Memory B cell (primary cell): ENCODE measurements at regions not wholly inside any gene's neighbourhood (a gene's known extent, or its start where the extent isn't known, plus 50 kb on each side); places are given as distances from the start of the nearest gene placed in this dataset.
"Not testable (repeated sequence)": the region's sequence is repeated elsewhere in the genome, so short reads cannot be mapped to it uniquely, and the experiment has no call there.

Experiments used
- ATAC-seq: fragments of 150-1000 bp; cut with Tn5 transposase; 2 replicates; pipeline ENCODE4 v1.10.0; 2021; ENCODE audit warnings: low read depth, mild to moderate bottlenecking, moderate library complexity
- DNase-seq, 2 donors: peaks; one replicate each; pipeline ENCODE4 v3.0.0; 2022; ENCODE audit warnings: low spot score in 2 of 2
- H3K27ac Mint-ChIP-seq: one replicate; pipeline ENCODE4 v1.8.0; 2022; ENCODE audit warnings: mild to moderate bottlenecking, moderate library complexity, mixed read lengths
- H3K27me3 Mint-ChIP-seq: one replicate; pipeline ENCODE4 v1.8.0; 2022; ENCODE audit warnings: mixed read lengths
- H3K36me3 Mint-ChIP-seq: one replicate; pipeline ENCODE4 v1.8.0; 2022; ENCODE audit warnings: mild to moderate bottlenecking, mixed read lengths
- H3K4me1 Mint-ChIP-seq: one replicate; pipeline ENCODE4 v1.8.0; 2022; ENCODE audit warnings: mixed read lengths
- H3K4me3 Mint-ChIP-seq: one replicate; pipeline ENCODE4 v1.8.0; 2022; ENCODE audit warnings: mild to moderate bottlenecking, moderate library complexity, mixed read lengths
- H3K9me3 Mint-ChIP-seq: one replicate; pipeline ENCODE4 v1.8.0; 2022; ENCODE audit warnings: mixed read lengths

GRCh38 chr4:34432706-34433105, 1811.6 kb downstream of the ARAP2 start:
- no peak for ATAC-seq
- Mint-ChIP-seq H3K4me1 (no peaks in the 10 kb centered on the region), H3K4me3 (no peak overlapping the region), H3K27me3 (no peaks in the 10 kb centered on the region), H3K9me3 (peaks cover 1% of the 10 kb centered on the region), H3K36me3 (no peaks in the 10 kb centered on the region), H3K27ac (no peak overlapping the region)
- DNase-seq = no peak

- H3K27me3 Mint-ChIP-seq, H3K27ac Mint-ChIP-seq, H3K9me3 Mint-ChIP-seq, DNase-seq, H3K4me1 Mint-ChIP-seq, H3K4me3 Mint-ChIP-seq, ATAC-seq, H3K36me3 Mint-ChIP-seq: not testable (repeated sequence)
These were observed 1809.9 kb downstream of the ARAP2 start for GRCh38 chr4:34434377-34434776.

GRCh38 chr4:34464196-34464595, 1780.1 kb downstream of the ARAP2 start:
- ATAC-seq (no peak), DNase-seq (no peak)
- H3K27ac Mint-ChIP-seq = no peak overlapping the region
- H3K27me3 Mint-ChIP-seq = no peaks in the 10 kb centered on the region
- no peaks in the 10 kb centered on the region for H3K36me3 Mint-ChIP-seq
- peaks cover 6% of the 10 kb centered on the region for H3K9me3 Mint-ChIP-seq
- H3K4me3 Mint-ChIP-seq = no peak overlapping the region
- H3K4me1 Mint-ChIP-seq = no peaks in the 10 kb centered on the region

GRCh38 chr4:34466411-34466810, 1777.9 kb downstream of the ARAP2 start:
- Mint-ChIP-seq H3K4me1 (no peaks in the 10 kb centered on the region), H3K4me3 (no peak overlapping the region), H3K36me3 (no peaks in the 10 kb centered on the region), H3K27me3 (no peaks in the 10 kb centered on the region), H3K27ac (no peak overlapping the region), H3K9me3 (peaks cover 7% of the 10 kb centered on the region)
- ATAC-seq (no peak), DNase-seq (no peak)

- ATAC-seq = no peak
- no peaks in the 10 kb centered on the region for H3K36me3 Mint-ChIP-seq
- H3K27me3 Mint-ChIP-seq = no peaks in the 10 kb centered on the region
- no peak overlapping the region for H3K27ac Mint-ChIP-seq
- no peaks in the 10 kb centered on the region for H3K4me1 Mint-ChIP-seq
- no peak for DNase-seq
- no peak overlapping the region for H3K4me3 Mint-ChIP-seq
- H3K9me3 Mint-ChIP-seq = peaks cover 8% of the 10 kb centered on the region
These were observed 1774.8 kb downstream of the ARAP2 start for GRCh38 chr4:34469516-34469915.

GRCh38 chr4:34485252-34485651, 1759.1 kb downstream of the ARAP2 start:
- Mint-ChIP-seq H3K4me3 (no peak overlapping the region), H3K27ac (no peak overlapping the region), H3K36me3 (no peaks in the 10 kb centered on the region), H3K27me3 (no peaks in the 10 kb centered on the region), H3K9me3 (peaks cover 5% of the 10 kb centered on the region), H3K4me1 (no peaks in the 10 kb centered on the region)
- ATAC-seq = no peak
- no peak for DNase-seq

GRCh38 chr4:34486461-34487363, 1757.6 kb downstream of the ARAP2 start:
- Mint-ChIP-seq H3K27me3 (no peaks in the 10 kb centered on the region), H3K27ac (no peak overlapping the region), H3K4me1 (no peaks in the 10 kb centered on the region), H3K36me3 (no peaks in the 10 kb centered on the region), H3K4me3 (no peak overlapping the region), H3K9me3 (peaks cover 5% of the 10 kb centered on the region)
- DNase-seq = no peak
- ATAC-seq = no peak

- ATAC-seq (no peak), DNase-seq (no peak)
- Mint-ChIP-seq H3K27ac (no peak overlapping the region), H3K4me3 (no peak overlapping the region), H3K27me3 (no peaks in the 10 kb centered on the region), H3K36me3 (no peaks in the 10 kb centered on the region), H3K4me1 (no peaks in the 10 kb centered on the region), H3K9me3 (peaks cover 4% of the 10 kb centered on the region)
These were observed 1751.9 kb downstream of the ARAP2 start for GRCh38 chr4:34492414-34492813.

GRCh38 chr4:34502086-34502485, 1742.2 kb downstream of the ARAP2 start:
- no peaks in the 10 kb centered on the region for H3K4me1 Mint-ChIP-seq
- no peak for DNase-seq
- H3K9me3 Mint-ChIP-seq = peaks cover 1% of the 10 kb centered on the region
- no peak overlapping the region for H3K4me3 Mint-ChIP-seq
- H3K27ac Mint-ChIP-seq = no peak overlapping the region
- ATAC-seq = no peak
- no peaks in the 10 kb centered on the region for H3K36me3 Mint-ChIP-seq
- no peaks in the 10 kb centered on the region for H3K27me3 Mint-ChIP-seq

- H3K4me1 Mint-ChIP-seq, H3K9me3 Mint-ChIP-seq, ATAC-seq, DNase-seq, H3K36me3 Mint-ChIP-seq, H3K27ac Mint-ChIP-seq, H3K27me3 Mint-ChIP-seq, H3K4me3 Mint-ChIP-seq: not testable (repeated sequence)
These were observed 1739.6 kb downstream of the ARAP2 start for GRCh38 chr4:34504731-34505130.

- H3K4me3 Mint-ChIP-seq, H3K36me3 Mint-ChIP-seq, ATAC-seq: not testable (repeated sequence)
These were observed 1737.7 kb downstream of the ARAP2 start for GRCh38 chr4:34506511-34507092.

GRCh38 chr4:34512616-34513015, 1731.7 kb downstream of the ARAP2 start:
- DNase-seq (no peak), ATAC-seq (no peak)
- no peak overlapping the region for H3K27ac Mint-ChIP-seq
- H3K9me3 Mint-ChIP-seq = peaks cover 8% of the 10 kb centered on the region
- H3K4me3 Mint-ChIP-seq = no peak overlapping the region
- no peaks in the 10 kb centered on the region for H3K4me1 Mint-ChIP-seq
- no peaks in the 10 kb centered on the region for H3K27me3 Mint-ChIP-seq
- H3K36me3 Mint-ChIP-seq = no peaks in the 10 kb centered on the region

More at GRCh38 chr4:34506511-34507092, 1737.7 kb downstream of the ARAP2 start:
- not testable (repeated sequence) for H3K27ac Mint-ChIP-seq, DNase-seq, H3K9me3 Mint-ChIP-seq, H3K27me3 Mint-ChIP-seq, H3K4me1 Mint-ChIP-seq

GRCh38 chr4:34516524-34516923, 1727.8 kb downstream of the ARAP2 start:
- no peak for DNase-seq
- Mint-ChIP-seq H3K4me1 (no peaks in the 10 kb centered on the region), H3K27me3 (no peaks in the 10 kb centered on the region), H3K4me3 (no peak overlapping the region), H3K27ac (no peak overlapping the region), H3K9me3 (peaks cover 11% of the 10 kb centered on the region), H3K36me3 (no peaks in the 10 kb centered on the region)
- no peak for ATAC-seq

- Mint-ChIP-seq H3K27me3 (no peaks in the 10 kb centered on the region), H3K4me1 (no peaks in the 10 kb centered on the region), H3K4me3 (no peak overlapping the region), H3K36me3 (no peaks in the 10 kb centered on the region), H3K27ac (no peak overlapping the region), H3K9me3 (peaks cover 1% of the 10 kb centered on the region)
- no peak for DNase-seq
- no peak for ATAC-seq
These were observed 1709.4 kb downstream of the ARAP2 start for GRCh38 chr4:34534916-34535315.

GRCh38 chr4:34566091-34566490, 1678.2 kb downstream of the ARAP2 start:
- no peak for DNase-seq
- Mint-ChIP-seq H3K27me3 (no peaks in the 10 kb centered on the region), H3K36me3 (no peaks in the 10 kb centered on the region), H3K27ac (no peak overlapping the region), H3K4me3 (no peak overlapping the region), H3K9me3 (peaks cover 4% of the 10 kb centered on the region), H3K4me1 (no peaks in the 10 kb centered on the region)
- no peak for ATAC-seq
